NCI-H345 treated with DMSO at 0.1 percent for 48 hours (cell line): ENCODE measurements at regions not wholly inside any gene's neighbourhood (a gene's known extent, or its start where the extent isn't known, plus 50 kb on each side); places are given as distances from the start of the nearest gene placed in this dataset.

Experiments
- DNase-seq: peaks from one replicate; lab custom pipeline; 2025; ENCODE audit not compliant: unreplicated experiment; lab: John Stamatoyannopoulos, UW

GRCh38 chr10:58016614-58017013 is 251.1 kb downstream of the IPMK start:
- DNase-seq = no peak

GRCh38 chr10:58014436-58014835 is 253.3 kb downstream of the IPMK start:
- no peak for DNase-seq

DNA sequence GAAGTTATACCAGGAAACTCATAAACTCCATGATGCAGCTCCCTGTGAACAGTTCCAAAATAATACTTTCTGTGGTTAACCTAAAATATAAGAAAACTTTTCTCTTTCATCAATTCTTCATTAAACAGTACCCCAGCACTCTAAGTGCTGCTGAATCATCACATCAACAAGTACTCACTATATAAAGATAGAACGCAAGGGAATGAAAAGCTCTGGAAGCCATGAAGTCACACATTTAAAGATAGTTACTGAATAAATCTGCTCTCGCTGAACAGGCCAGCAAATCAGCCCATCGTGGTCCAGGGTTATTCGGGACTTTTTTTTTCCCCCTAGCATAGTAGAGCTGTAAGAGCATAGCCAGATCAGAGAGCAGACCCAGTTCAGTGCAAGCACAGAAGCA is 254.3 kb downstream of the IPMK start:
- no peak for DNase-seq

- DNase-seq = no peak
Measured at GRCh38 chr10:58010073-58010702, 257.5 kb downstream of the IPMK start.

DNA sequence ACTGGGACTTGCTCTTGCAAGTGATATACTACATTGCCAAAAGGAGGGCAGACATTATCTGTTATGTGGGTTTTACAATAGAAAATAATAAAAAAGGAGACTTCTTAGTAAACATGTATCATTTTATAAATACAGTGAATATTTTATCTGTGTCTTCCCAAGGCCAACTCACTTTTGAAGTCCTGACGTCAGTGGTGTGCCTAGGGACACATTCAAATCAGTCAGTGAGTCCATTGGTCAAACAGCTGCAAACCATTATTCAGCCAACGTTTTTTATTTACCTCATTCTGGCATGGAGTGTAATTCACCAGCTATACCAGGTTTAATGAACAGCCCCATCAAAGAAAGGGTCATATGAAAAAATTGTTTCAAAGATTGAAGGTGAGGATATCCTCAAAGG is 263.7 kb downstream of the IPMK start:
- DNase-seq = no peak

- no peak for DNase-seq
Measured at GRCh38 chr10:58001159-58001558, 266.5 kb downstream of the IPMK start.

GRCh38 chr10:57996536-57996935 is 271.2 kb downstream of the IPMK start:
- no peak for DNase-seq

DNA sequence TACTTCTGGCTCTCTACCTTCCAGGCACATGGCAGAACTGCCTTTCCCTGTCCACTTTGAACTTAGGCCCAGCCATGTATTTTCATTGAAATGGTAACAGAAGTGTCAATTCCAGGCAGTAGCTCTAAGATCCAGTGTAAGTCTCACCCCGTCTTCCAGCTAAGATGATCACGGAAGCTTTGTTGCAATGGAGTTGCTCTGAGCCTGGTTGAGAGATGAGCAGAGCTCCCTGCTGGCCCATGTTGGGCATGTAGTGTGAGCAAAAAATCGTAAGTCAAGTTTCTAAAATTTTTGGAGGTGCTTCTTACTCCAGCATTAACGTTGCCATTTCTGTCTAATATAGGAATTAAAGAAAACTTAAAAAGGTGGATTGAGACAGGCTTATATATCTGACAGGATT is 274.4 kb downstream of the IPMK start:
- DNase-seq = no peak

DNA sequence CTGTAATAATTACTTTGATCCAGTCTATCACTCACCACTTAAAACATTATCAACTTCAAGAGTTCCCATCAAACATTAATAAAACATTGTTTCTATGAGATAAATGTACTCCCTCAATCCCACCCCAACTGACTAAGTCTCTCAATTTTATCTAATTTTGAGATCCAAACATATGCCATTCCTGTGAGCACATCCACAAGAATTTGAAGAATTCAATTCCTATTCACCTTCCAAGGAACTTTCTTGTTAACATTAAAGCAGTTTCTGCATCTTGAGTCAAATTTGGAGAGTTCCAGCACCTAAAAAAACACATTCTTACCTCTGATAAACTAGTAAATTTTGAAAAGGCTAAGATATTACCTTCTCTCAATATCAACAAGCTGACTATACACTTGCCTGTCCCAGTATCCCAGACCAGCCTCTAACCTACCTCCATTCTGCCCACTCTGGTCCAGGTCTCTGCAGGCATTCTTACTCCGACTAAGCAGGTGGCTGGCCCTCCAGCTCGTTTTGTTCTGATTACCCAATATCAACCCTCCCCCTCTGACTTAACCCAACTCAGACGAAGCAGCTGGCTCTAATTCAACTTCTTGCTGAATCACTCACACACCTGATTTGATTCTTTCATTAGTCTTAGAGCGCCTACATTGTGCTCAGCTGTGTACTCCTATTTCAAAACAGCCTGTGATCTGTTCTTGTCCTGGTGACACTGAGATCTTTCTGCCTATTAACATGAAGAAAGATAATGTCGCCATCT is 275.2 kb downstream of the IPMK start:
- no peak for DNase-seq

DNA sequence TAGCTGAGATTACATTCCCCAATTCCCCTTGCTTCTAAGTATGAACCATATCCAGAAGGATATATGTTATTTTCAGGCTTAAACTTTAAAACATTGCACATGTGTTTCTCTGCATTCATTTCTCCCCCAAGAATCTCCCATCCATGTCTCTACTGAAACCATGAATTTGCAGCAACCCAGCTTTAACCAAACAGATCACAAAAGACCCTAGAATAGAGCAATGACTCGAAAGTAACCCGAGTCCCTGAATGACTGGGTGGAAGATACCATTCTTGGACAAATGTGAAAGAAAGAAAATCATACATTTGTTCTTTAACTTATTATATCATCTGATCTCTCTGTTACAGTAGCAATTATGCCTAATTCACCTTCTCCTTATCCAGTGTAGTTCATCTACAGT is 278.7 kb downstream of the IPMK start:
- no peak for DNase-seq

DNA sequence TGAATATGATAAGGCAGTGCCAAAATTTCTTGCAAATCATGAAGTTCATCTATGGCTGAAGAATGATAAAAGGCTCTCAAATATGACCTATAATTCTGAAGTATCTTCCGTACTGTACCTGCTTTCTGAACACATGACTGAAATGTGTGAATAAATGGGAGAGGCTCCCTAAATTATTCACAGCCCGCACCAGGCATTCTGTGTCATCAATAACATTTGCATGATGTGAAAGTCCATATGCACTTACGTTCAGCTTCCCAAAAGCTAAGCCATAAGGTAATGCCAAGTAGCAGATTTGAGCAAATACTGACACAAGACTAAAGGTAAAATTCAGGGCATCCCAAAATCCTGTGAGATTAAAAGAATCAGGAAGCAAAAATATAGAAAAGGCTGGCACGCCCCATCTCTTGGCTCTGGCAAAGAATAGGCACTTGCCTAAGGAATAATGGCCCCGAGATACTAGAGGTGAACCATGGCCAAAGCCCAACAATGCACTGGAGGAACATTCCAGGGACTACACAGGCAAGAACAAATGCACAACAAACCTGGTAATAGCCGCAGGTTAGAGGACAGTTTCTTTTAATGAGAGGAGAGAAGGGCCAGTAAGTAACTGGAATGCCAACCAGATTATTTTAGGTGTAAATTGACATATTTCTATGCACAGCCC is 280.5 kb downstream of the IPMK start:
- DNase-seq = no peak

GRCh38 chr10:57986422-57986821 is 281.3 kb downstream of the IPMK start:
- no peak for DNase-seq

DNA sequence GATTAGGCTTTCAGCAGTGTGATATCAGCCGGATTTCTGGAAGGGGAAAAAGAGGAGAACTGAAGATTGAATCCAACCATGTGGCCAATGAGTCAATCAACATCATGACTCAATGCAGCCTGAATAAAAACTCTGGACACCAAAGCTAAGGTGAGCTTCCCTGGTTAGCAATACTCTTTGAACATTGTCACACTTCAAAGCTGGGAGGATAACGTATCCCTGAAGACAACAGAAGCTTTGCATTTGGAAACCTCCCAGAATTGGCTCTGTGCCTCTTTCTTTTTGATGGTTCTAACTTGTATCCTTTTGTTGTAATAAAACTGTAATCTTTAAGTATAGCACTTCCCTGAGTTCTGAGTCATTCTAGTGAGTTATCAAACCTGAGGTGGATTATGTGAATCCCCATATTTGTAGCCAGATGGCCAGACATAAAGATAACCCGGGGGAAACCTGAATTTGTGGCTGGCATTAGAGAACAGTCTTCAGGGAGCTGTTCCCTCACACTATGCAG is 284.4 kb downstream of the IPMK start:
- DNase-seq = no peak

DNA sequence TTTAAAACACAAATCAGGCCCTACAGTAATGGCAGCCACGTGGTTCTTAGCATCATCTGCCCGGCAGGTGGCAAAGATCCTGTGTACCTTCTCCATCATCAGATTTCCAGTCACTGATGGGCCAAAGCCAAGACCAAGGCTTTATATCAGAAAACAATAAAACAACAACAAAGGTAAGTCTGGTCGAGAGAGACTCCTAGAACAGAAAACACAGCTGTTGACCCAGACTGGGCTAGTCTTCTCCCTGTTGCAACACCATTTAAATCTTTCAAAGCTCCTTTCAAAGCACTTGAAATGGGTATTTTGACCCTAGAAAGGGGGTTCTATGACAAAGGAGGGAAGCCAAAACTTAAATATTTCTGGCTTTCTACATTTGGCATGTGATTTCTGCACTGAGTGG is 285.6 kb downstream of the IPMK start:
- no peak for DNase-seq

GRCh38 chr10:57979956-57980355 is 287.7 kb downstream of the IPMK start:
- DNase-seq = no peak

- no peak for DNase-seq
Measured at GRCh38 chr10:57979491-57979890, 288.2 kb downstream of the IPMK start.

- no peak for DNase-seq
Measured at GRCh38 chr10:57977262-57977661, 290.4 kb downstream of the IPMK start.

- DNase-seq = no peak
Measured at GRCh38 chr10:57973451-57973850, 294.2 kb downstream of the IPMK start.

DNA sequence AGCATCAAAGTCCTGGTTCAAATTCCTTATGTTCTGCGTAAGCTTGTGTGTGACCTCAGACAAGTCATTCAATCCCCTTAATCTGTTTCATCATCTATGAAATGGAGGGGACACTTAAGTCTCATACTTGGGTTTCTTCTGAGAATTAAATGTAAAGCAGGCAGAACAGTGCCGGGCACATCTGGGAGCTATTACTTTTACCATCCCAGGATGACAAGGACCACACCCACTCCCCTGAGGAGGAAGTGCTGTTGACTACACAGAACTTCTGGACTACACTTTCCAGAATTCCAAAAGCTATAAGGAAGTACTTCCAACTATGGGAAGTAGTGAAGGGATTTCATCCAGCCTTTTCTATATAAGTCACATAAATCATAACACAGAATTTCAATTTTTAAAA is 294.9 kb downstream of the IPMK start:
- no peak for DNase-seq

DNA sequence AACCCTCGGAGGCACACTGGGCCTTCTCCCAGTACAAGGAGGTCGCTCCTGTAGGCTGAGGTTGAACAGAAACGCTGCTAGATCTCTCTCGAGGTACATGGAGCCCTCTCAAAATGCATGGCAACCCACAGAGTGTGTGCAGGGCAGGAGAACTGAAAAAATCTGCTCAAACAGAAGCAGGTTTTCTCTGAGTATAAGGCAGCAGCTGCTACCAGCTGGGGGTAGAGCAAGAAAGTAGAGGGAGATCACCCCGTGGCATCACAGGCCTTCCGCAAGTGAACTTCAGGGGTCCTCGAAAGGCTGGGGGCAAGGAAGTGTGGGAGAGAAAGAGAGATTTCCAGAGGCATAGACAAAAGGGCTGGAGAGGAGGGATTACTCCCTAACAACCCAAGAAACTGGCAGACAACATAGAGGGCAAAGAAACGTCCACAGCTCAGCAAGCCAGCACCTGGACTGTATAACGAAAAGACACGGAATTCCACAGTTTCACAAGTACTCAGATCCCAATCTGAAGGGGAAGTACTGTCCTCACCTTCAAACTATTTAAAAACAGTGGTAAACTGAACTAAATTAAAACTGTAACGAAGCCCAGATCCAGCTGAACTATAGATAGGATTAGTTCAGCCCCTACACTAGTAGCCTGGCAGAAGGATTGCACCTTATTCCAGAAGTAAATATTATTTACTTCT is 299.2 kb downstream of the IPMK start:
- no peak for DNase-seq

GRCh38 chr10:57964351-57964750 is 303.3 kb downstream of the IPMK start:
- DNase-seq = no peak

GRCh38 chr10:57963546-57963945 is 304.1 kb downstream of the IPMK start:
- DNase-seq = no peak
